ENCODE measurements at regions not wholly inside any gene's neighbourhood (a gene's known extent, or its start where the extent isn't known, plus 50 kb on each side); places are given as distances from the start of the nearest gene placed in this dataset.

DNA sequence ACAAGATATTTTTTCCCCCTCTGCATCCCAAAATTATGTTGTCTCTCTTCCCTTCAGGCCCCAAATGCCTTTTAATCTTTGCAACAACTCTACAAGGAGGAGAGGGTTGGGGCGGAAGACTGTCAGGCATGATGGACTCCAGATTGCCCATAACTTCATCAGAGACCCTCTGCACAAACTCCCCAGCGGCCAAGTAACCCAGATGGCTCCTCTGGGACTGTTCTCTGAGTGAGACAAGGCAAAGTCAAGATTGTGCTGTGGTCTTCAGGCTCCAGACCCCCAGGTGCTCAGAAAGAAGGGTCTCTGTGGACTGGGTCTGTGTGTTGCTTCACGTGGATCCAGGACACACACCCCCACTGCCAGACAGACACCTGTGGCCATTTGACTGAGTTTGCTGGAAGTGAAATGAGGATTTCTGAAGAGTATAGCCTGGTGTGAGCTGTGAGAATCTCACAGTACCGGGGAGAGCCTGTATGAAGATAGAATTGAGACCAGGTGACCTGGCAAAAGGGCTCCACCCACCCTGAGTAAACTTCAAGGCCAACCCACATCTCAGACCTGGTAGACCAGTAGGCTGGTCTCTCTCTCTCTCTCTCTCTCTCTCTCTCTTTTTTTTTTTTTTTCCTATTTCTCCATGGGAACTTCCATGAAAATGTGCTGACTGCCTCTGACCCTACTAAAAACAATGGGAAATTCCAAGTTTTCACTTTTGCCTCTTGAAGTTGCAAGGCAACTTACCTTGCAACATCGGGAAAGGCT is 354.1 kb downstream of the SOX9 start:
- Mint-ChIP-seq H3K36me3 (ENCODE audit: low read depth) (no peaks in the 10 kb centered on the region), H3K9me3 (peaks cover 3% of the 10 kb centered on the region), H3K4me3 (no peak overlapping the region), H3K27ac (no peak overlapping the region), H3K27me3 (peaks cover 16% of the 10 kb centered on the region), H3K4me1 (no peaks in the 10 kb centered on the region)
- no peak for ATAC-seq (replicated peaks)

DNA sequence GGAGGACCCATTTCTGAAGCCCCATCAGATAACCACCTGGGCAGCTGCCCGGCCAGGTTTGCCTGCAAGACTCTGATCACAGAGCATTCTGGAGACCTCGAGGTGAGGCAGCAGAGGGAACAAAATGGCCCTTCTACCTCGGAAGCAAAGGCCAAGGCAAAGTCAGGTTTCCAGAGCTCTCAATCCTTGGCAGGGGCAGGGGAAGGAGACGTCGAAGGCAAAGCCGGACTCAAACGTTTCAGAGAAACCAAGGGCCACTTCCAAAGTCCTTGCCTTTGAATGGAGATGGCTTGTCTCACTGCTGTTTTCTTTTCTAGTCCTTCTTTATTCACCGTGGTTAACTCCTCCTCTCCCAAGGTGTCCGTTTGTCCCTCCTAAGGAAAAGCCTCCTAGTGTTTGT is 355.3 kb downstream of the SOX9 start:
- peaks cover 16% of the 10 kb centered on the region for H3K27me3 Mint-ChIP-seq
- ATAC-seq (replicated peaks): no peak
- no peaks in the 10 kb centered on the region for H3K36me3 Mint-ChIP-seq (ENCODE audit: low read depth)

DNA sequence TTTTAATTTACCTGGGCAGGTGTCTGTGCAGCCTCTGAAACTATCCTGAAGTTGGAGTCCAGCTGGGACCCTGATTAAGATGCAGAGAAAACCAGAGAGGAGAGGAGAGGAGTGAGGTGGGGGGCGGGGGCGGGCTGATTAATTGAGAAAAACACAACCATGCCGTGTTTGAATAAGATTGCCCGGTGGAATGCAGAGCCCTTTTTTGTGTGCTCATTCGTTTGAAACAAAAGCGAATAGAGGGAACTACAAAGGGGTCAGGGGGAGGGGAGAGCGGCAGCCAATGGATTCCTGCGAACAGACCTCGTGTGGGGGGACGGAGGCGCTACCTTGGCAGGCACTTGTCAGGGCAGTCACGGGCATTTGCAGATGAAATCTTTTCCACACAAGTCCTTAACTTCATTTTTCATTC is 355.8 kb downstream of the SOX9 start:
- no peak for ATAC-seq (replicated peaks)
- Mint-ChIP-seq H3K4me1 (no peaks in the 10 kb centered on the region), H3K27me3 (peaks cover 16% of the 10 kb centered on the region), H3K36me3 (ENCODE audit: low read depth) (no peaks in the 10 kb centered on the region), H3K9me3 (peaks cover 3% of the 10 kb centered on the region), H3K4me3 (no peak overlapping the region), H3K27ac (no peak overlapping the region)

More for the DNA sequence above, 355.3 kb downstream of the SOX9 start:
- no peak overlapping the region for H3K4me3 Mint-ChIP-seq
- no peak overlapping the region for H3K27ac Mint-ChIP-seq
- peaks cover 3% of the 10 kb centered on the region for H3K9me3 Mint-ChIP-seq
- H3K4me1 Mint-ChIP-seq: no peaks in the 10 kb centered on the region

DNA sequence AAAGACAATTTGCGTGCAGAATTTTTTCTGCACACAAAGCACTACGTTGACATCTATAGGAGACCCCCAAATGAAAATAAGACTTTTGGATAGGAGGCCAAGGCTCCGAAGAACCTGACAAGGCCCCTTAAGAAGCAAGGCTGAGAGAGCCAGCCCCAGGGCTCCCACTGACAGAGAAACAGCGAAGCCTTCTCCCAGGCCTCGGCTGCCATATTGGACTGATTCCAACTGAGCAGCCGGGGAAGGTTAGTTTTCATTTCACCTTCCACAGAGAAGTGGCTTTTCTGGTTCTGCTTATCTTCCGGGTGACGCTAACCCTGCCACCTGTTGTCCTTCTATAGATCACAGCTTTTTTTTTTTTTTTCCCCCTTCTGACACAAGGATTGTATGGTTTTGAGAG is 356.7 kb downstream of the SOX9 start:
- Mint-ChIP-seq H3K36me3 (ENCODE audit: low read depth) (no peaks in the 10 kb centered on the region), H3K4me3 (no peak overlapping the region), H3K27me3 (peaks cover 12% of the 10 kb centered on the region), H3K9me3 (peaks cover 4% of the 10 kb centered on the region), H3K4me1 (no peaks in the 10 kb centered on the region), H3K27ac (no peak overlapping the region)
- no peak for ATAC-seq (replicated peaks)

DNA sequence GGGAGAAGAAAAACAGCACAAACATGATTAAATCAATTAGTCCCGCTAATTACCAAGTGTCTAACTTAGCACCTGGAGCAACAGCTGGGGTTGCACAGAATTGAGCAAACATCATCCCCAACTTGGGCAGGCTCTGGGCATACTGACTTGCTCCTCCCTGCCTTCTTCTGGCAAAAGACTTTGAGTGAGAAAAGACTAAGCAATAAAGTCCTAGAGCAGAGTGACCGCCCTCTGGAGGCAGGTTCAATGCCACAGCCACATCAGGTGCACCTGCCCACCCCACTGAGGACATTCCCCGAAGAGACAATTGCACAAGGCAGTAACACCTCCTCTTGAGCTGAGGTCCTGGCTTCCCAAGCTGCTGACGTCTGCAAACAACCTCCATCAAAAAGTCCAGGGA is 358.3 kb downstream of the SOX9 start:
- no peak overlapping the region for H3K27ac Mint-ChIP-seq
- H3K9me3 Mint-ChIP-seq: peaks cover 9% of the 10 kb centered on the region
- peaks cover 17% of the 10 kb centered on the region for H3K27me3 Mint-ChIP-seq
- H3K36me3 Mint-ChIP-seq (ENCODE audit: low read depth): no peaks in the 10 kb centered on the region
- ATAC-seq (replicated peaks): no peak
- no peak overlapping the region for H3K4me3 Mint-ChIP-seq
- H3K4me1 Mint-ChIP-seq: no peaks in the 10 kb centered on the region

DNA sequence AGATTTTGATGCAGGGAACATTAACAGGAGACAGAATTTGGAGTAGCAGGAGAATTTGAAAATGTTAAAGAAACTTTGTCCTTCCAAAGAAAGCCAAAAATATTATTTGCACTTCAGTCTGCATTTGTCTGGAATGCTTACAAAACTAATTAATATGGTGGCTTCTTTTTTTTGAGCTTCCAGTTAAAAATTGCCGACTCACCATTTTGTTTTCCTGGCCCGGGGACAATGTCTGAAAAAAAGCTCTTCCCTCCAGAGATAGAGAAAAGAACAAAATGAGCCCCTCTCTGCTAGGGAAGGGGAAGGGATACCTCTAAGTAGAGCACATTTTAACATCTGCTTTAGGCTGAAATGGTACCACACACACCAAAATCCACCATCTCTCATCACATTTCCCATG is 360.8 kb downstream of the SOX9 start:
- Mint-ChIP-seq H3K27ac (no peak overlapping the region), H3K27me3 (peaks cover 17% of the 10 kb centered on the region), H3K9me3 (peaks cover 9% of the 10 kb centered on the region), H3K4me1 (no peaks in the 10 kb centered on the region), H3K4me3 (no peak overlapping the region), H3K36me3 (ENCODE audit: low read depth) (no peaks in the 10 kb centered on the region)
- no peak for ATAC-seq (replicated peaks)

DNA sequence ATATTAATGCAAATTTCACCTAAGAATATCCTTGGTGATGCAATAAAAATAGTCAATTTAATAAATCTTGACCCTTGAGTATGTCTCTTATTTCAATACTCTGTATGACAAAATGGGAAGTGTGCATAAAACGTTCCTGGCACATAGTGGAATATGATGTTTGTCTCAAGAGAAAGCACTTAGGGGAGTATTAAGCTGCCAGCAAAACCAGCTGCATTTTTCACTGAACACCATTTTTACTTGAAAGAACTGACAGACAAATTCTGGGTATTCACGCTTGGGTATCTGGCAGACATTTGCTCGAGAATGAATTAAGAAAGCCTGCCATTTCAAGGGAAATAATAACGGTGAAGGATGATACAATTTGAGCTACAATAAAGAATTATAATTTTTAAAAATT is 364.8 kb downstream of the SOX9 start:
- Mint-ChIP-seq H3K27ac (no peak overlapping the region), H3K36me3 (ENCODE audit: low read depth) (no peaks in the 10 kb centered on the region), H3K4me1 (no peaks in the 10 kb centered on the region), H3K27me3 (peaks cover 8% of the 10 kb centered on the region), H3K4me3 (no peak overlapping the region), H3K9me3 (peaks cover 5% of the 10 kb centered on the region)
- no peak for ATAC-seq (replicated peaks)

DNA sequence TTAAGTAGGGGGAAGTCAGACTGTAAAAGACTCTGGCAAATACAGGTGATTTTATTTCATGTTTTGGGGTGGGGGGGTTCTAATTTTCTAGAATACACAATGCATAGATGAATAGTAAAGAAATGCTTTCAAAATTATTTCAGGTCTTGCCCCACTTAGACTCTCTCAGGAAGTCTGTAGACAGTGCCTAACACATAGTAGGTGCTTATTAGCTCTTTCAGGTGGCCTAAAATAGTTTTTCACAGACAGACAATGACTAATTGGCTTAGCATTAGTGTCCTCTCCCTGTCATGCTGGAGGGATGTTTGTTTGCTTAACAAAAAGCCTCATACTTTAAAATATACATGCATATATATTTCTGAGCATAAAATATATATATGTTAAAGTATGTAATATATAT is 366.0 kb downstream of the SOX9 start:
- Mint-ChIP-seq H3K36me3 (ENCODE audit: low read depth) (no peaks in the 10 kb centered on the region), H3K4me1 (no peaks in the 10 kb centered on the region), H3K9me3 (peaks cover 5% of the 10 kb centered on the region), H3K27ac (no peak overlapping the region), H3K27me3 (peaks cover 8% of the 10 kb centered on the region), H3K4me3 (no peak overlapping the region)
- no peak for ATAC-seq (replicated peaks)

DNA sequence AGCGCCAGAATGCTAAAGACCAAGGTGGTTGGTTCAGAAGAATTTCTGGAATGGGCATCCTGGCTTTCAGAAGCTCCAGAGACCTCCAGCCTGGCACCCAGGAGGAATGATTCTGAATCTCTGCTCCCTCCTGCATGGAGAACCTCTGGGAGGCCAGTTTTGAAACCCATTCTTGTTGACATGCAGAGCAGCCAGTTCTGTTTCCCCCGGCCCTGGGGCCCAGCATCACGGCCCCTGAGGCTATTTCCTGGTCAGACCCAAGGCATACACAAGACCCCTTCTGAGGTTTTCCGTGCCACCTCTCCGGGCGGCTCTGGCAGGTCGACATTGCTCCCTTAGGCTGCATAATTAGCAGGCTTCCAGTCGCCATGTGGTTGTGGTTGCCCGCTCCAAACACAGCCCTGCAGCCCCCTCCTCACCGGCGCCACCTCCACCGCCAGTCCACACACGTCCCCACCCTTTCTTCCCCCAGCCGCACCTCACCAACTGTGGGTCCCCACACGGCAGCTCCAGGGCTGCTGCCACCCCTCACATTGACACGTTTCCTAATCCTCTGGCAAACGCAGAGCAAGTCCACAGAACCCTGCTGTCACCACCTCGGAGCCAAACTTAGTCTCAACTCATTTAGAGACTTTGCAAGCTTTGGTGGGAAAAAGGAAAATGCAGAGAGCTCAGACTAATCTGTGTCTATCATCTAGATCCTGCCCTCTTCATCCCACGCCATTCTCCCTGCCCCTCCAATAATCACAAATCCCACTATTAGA is 367.1 kb downstream of the SOX9 start:
- Mint-ChIP-seq H3K4me1 (no peaks in the 10 kb centered on the region), H3K36me3 (ENCODE audit: low read depth) (no peaks in the 10 kb centered on the region), H3K4me3 (no peak overlapping the region), H3K27me3 (peaks cover 8% of the 10 kb centered on the region), H3K27ac (no peak overlapping the region), H3K9me3 (peaks cover 1% of the 10 kb centered on the region)
- ATAC-seq (replicated peaks): no peak

DNA sequence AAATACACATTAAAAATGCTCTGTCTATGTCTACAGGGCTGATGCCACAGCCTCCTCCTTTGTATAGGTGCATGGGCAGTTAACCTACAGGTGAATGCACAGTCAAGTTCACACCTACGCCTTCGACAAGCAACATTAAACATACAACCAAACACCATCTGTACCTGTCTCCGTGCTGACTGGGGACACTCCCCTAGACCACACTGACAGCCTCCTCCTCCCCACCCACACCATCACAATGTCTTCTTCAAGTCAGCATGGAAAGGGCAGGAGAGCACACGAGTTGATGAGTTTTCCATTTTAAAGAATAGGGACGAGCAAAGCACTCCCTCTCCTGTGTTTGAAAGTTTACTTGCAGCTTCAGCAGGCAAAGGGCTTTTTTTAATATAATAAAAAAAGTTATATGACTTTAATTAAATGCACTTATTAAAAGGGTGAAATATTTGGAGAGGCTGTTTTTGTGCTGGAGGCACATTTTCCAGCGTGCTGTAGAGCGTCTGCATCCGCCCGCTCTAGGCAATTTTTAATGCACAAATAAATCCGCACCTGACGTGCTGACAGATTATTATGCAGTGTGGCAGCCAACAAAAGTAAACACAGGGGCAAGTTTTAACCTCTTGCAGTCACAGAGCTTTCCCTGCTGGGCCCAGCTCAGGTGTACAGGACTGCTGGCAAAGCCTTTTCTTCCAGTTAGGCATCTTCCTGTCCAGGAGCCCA is 367.9 kb downstream of the SOX9 start:
- Mint-ChIP-seq H3K36me3 (ENCODE audit: low read depth) (no peaks in the 10 kb centered on the region), H3K27ac (no peak overlapping the region), H3K4me1 (no peaks in the 10 kb centered on the region), H3K4me3 (no peak overlapping the region), H3K9me3 (no peaks in the 10 kb centered on the region), H3K27me3 (peaks cover 4% of the 10 kb centered on the region)
- no peak for ATAC-seq (replicated peaks)

DNA sequence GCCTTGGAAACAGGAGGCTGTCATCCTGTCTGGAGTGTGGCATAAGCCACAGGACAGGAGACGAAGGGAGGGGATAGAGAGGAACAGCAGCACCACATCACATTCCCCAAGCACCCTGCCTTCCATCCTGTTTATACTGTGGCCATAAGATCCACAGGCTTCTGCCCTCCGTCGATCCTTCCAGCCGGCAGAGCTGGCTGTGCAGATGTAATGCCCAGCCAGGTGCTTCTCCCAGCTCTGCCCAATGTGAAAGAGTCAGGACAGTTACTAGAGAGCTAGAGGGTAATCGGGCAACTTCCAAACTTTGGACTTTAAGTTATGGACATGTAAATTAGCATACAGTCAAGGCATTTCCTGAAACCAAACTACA is 368.4 kb downstream of the SOX9 start:
- H3K27ac Mint-ChIP-seq: no peak overlapping the region
- H3K4me3 Mint-ChIP-seq: no peak overlapping the region
- no peak for ATAC-seq (replicated peaks)
- H3K36me3 Mint-ChIP-seq (ENCODE audit: low read depth): no peaks in the 10 kb centered on the region
- peaks cover 5% of the 10 kb centered on the region for H3K27me3 Mint-ChIP-seq
- H3K9me3 Mint-ChIP-seq: no peaks in the 10 kb centered on the region
- H3K4me1 Mint-ChIP-seq: no peaks in the 10 kb centered on the region

DNA sequence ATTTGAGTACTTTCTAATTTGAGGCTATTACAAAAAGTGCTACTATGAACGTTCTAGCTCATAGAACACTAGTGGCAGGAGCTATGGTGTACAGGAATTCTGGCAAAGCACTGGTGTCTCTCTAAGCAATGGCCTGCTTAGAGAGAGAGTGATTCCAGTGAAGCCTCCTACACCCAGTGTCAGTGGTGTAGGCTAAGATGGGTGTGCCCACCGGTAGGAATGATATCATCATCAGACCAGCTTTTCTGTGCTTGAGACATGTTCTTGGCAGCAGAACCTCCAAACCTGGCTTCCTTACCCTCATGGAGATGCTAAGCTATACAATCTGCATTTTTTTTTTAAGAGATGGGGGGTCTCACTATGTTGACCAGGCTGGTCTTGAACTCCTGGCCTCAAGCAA is 370.3 kb downstream of the SOX9 start:
- H3K27ac Mint-ChIP-seq: no peak overlapping the region
- H3K4me1 Mint-ChIP-seq: no peaks in the 10 kb centered on the region
- ATAC-seq (replicated peaks): no peak
- no peak overlapping the region for H3K4me3 Mint-ChIP-seq
- peaks cover 6% of the 10 kb centered on the region for H3K27me3 Mint-ChIP-seq
- no peaks in the 10 kb centered on the region for H3K36me3 Mint-ChIP-seq (ENCODE audit: low read depth)
- H3K9me3 Mint-ChIP-seq: no peaks in the 10 kb centered on the region

DNA sequence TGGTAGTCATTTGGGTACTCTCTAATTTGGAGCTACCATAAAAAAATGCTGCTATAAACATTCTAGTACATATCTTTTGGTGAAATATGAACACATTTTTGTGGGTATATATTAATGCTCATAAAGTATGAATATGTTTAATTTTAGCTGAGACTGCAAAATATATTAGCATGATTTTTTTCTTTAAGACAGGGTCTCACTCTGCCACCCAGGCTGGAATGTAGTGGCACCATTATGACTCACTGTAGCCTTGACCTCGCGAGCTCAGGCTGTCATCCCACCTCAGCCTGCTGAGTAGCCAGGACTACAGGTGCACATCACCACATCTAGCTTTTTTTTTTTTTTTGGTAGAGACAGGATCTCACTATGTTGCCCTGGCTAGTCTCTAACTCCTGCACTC is 371.7 kb downstream of the SOX9 start:
- no peak for ATAC-seq (replicated peaks)

DNA sequence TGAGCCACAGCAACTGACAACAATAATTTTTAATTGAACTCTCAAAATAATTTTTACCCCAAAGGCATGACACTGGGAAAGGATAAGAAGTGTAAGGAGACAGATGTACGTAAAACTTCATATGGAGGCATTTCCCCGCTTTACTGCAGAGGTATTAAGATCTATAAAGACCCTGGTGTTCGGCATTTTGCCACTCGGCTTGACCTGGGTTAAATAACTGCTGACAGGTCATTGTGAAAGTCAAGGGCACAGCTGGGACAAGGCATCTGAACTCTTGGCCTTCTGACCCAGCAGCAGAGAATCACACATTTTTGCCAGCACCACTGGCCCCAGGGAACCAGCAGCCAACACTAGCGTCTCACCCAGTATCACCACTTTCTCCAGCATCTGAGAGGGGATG is 372.1 kb downstream of the SOX9 start:
- no peak for ATAC-seq (replicated peaks)
- H3K4me1 Mint-ChIP-seq: no peaks in the 10 kb centered on the region
- no peak overlapping the region for H3K4me3 Mint-ChIP-seq
- no peaks in the 10 kb centered on the region for H3K36me3 Mint-ChIP-seq (ENCODE audit: low read depth)
- peaks cover 6% of the 10 kb centered on the region for H3K27me3 Mint-ChIP-seq
- no peaks in the 10 kb centered on the region for H3K9me3 Mint-ChIP-seq
- H3K27ac Mint-ChIP-seq: no peak overlapping the region

More for the DNA sequence above, 371.7 kb downstream of the SOX9 start:
- H3K36me3 Mint-ChIP-seq (ENCODE audit: low read depth): no peaks in the 10 kb centered on the region
- no peaks in the 10 kb centered on the region for H3K9me3 Mint-ChIP-seq
- no peak overlapping the region for H3K27ac Mint-ChIP-seq
- H3K4me1 Mint-ChIP-seq: no peaks in the 10 kb centered on the region
- no peak overlapping the region for H3K4me3 Mint-ChIP-seq
- peaks cover 6% of the 10 kb centered on the region for H3K27me3 Mint-ChIP-seq

DNA sequence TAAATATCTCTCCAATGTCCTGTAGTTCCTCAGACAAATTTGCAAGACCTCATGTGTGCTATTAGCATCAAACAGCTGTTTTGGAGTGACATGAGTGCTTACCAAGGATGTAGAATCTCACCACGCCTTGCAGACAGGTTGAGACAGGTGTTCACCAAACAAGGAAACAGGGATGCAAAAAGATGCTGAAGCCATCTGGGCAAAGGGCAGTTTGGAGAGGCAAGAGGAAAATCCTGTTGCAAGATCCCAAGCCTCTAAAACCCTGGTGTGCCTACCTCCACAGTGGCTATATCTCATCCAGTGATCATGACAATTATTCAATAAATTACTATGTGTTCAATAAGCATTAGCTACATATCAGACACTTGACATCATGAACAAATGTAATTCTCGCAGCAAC is 373.7 kb downstream of the SOX9 start:
- no peaks in the 10 kb centered on the region for H3K9me3 Mint-ChIP-seq
- ATAC-seq (replicated peaks): no peak
- no peaks in the 10 kb centered on the region for H3K4me1 Mint-ChIP-seq
- no peak overlapping the region for H3K4me3 Mint-ChIP-seq
- peaks cover 3% of the 10 kb centered on the region for H3K27me3 Mint-ChIP-seq
- H3K36me3 Mint-ChIP-seq (ENCODE audit: low read depth): no peaks in the 10 kb centered on the region
- no peak overlapping the region for H3K27ac Mint-ChIP-seq

All from activated T-helper 17 cell treated with anti-CD3 and anti-CD28 coated beads, Interleukin-2, amount 50 U/mL, for 72 hours (primary cell).